Natural killer cell (primary cell): ENCODE measurements at regions not wholly inside any gene's neighbourhood (a gene's known extent, or its start where the extent isn't known, plus 50 kb on each side); places are given as distances from the start of the nearest gene placed in this dataset.

Experiments
- ATAC-seq, 3 donors: fragments of 150-1000 bp in 2 of 3; fragments of 200-7000 bp in 1 of 3; cut with Tn5 transposase; 1 replicate in 1 of 3; 2 replicates in 2 of 3; pipeline ENCODE4 v1.10.0; 2021; ENCODE audit warnings: mild to moderate bottlenecking in 2 of 3, moderate library complexity in 2 of 3
- DNase-seq, 2 donors: peaks; one replicate each; pipeline versions ENCODE4 v3.0.0 to v3.0.0-alpha.2; 2013 to 2021; ENCODE audit warnings: mixed read lengths in 1 of 2
- H3K27ac ChIP-seq: one replicate; pipeline ENCODE4 v1.5.1; 2013; ENCODE audit warnings: mild to moderate bottlenecking, low read length
- H3K27me3 ChIP-seq: one replicate; pipeline ENCODE4 v1.6.1; 2013; ENCODE audit warnings: low read length; ENCODE audit not compliant: control insufficient read depth, insufficient read depth
- H3K36me3 ChIP-seq: one replicate; pipeline ENCODE4 v1.6.1; 2013; ENCODE audit warnings: low read length; ENCODE audit not compliant: control insufficient read depth, insufficient read depth
- H3K4me1 ChIP-seq: one replicate; pipeline ENCODE4 v1.6.1; 2013; ENCODE audit warnings: low read length; ENCODE audit not compliant: control insufficient read depth, insufficient read depth
- H3K4me3 ChIP-seq: one replicate; pipeline ENCODE4 v1.5.1; 2013; ENCODE audit warnings: low read length
- H3K9me3 ChIP-seq: one replicate; pipeline ENCODE4 v1.6.1; 2013; ENCODE audit warnings: low read length; ENCODE audit not compliant: control insufficient read depth, insufficient read depth
- H3K27ac Mint-ChIP-seq, 2 donors: one replicate each; pipeline ENCODE4 v1.8.0; 2022; ENCODE audit warnings: mild to moderate bottlenecking in 2 of 2, mixed read lengths in 2 of 2, moderate library complexity in 1 of 2
- H3K27me3 Mint-ChIP-seq, 2 donors: one replicate each; pipeline ENCODE4 v1.8.0; 2022; ENCODE audit warnings: low read depth in 2 of 2, mixed read lengths in 2 of 2
- H3K36me3 Mint-ChIP-seq: one replicate; pipeline ENCODE4 v1.8.0; 2022; ENCODE audit warnings: mixed read lengths
- H3K4me1 Mint-ChIP-seq, 2 donors: one replicate each; pipeline ENCODE4 v1.8.0; 2022; ENCODE audit warnings: mixed read lengths in 2 of 2
- H3K4me3 Mint-ChIP-seq: one replicate; pipeline ENCODE4 v1.8.0; 2022; ENCODE audit warnings: mild to moderate bottlenecking, moderate library complexity, mixed read lengths
- H3K9me3 Mint-ChIP-seq, 2 donors: one replicate each; pipeline ENCODE4 v1.8.0; 2022; ENCODE audit warnings: mixed read lengths in 2 of 2
- WGBS: methylation state at CpG from one replicate; pipeline ENCODE4 v1.1.7; 2013; ENCODE audit warnings: missing lambda C conversion rate; ENCODE audit not compliant: insufficient coverage; 5-methylcytosine and 5-hydroxymethylcytosine counted together
- intact Hi-C: fragments of 100-400 bp; cut with micrococcal nuclease; formaldehyde crosslinking; loops from one replicate; pipeline ENCODE4 v1.14.2; 2022
- TF ChIP-seq, protein P1 (sequence below): fragments of 200-600 bp; IDR thresholded peaks from one replicate; pipeline ENCODE4 v1.8.0; 2022; ENCODE audit warnings: antibody characterized with exemption

DNA sequence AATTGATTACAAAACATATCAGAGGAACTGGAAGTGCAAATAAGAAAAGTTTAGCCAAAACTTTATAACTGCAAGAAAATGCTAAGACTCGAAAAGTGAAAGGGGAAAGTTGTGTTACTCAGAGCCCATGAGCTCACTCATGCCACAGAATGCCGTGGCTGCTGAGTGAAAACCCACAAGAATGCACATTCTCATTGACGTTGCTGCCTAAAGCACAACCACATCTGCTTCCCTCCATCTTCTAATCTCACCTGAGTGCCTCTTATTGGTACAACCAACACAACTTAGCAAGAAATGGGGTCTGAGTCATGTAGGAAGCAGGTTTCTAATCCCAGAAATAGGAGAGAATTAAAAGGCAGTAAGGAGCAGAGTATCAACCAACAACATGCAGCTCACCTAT lies 259.7 kb downstream of the LNPK start:
- no peaks in the 10 kb centered on the region for H3K27me3 ChIP-seq
- no peaks in the 10 kb centered on the region for H3K9me3 ChIP-seq
- intact Hi-C loops: no loop called here
- WGBS: 82% methylated on average over 3 of the region's 3 CpGs
- no peaks in the 10 kb centered on the region for H3K4me1 ChIP-seq
- H3K36me3 ChIP-seq: no peaks in the 10 kb centered on the region
- Mint-ChIP-seq H3K36me3 (no peaks in the 10 kb centered on the region), H3K27me3 (peaks cover 3 to 8% of the 10 kb centered on the region in 2 donors), H3K27ac (no peak overlapping the region), H3K4me3 (no peak overlapping the region), H3K4me1 (no peaks in the 10 kb centered on the region), H3K9me3 (peaks cover 0 to 2% of the 10 kb centered on the region in 2 donors)
- TF ChIP-seq, protein P1, sequence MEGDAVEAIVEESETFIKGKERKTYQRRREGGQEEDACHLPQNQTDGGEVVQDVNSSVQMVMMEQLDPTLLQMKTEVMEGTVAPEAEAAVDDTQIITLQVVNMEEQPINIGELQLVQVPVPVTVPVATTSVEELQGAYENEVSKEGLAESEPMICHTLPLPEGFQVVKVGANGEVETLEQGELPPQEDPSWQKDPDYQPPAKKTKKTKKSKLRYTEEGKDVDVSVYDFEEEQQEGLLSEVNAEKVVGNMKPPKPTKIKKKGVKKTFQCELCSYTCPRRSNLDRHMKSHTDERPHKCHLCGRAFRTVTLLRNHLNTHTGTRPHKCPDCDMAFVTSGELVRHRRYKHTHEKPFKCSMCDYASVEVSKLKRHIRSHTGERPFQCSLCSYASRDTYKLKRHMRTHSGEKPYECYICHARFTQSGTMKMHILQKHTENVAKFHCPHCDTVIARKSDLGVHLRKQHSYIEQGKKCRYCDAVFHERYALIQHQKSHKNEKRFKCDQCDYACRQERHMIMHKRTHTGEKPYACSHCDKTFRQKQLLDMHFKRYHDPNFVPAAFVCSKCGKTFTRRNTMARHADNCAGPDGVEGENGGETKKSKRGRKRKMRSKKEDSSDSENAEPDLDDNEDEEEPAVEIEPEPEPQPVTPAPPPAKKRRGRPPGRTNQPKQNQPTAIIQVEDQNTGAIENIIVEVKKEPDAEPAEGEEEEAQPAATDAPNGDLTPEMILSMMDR: no peak
- H3K4me3 ChIP-seq: no peak overlapping the region
- no peak for ATAC-seq
- DNase-seq: no peak
- no peak overlapping the region for H3K27ac ChIP-seq

DNA sequence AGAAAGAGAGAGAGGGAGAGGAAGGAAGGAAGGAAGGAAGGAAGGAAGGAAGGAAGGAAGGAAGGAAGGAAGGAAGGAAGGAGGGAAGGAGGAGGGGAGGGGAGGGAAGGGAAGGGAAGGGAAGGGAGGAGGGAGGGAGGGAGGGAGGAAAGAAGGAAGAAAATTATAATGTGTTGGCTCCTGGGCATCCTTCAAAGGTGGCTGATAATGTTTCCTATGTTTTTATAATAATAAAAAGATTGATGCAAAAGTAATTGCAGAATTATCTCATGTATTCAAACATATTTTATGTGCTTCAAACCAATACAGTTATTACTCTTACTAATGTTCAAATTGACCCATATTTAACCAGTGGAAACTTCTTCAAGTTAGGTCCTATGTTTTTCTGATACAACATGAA lies 260.9 kb downstream of the LNPK start:
- TF ChIP-seq, protein P1: no peak
- Histone ChIP-seq H3K9me3 (no peaks in the 10 kb centered on the region), H3K4me1 (no peaks in the 10 kb centered on the region), H3K27me3 (no peaks in the 10 kb centered on the region), H3K4me3 (no peak overlapping the region), H3K36me3 (no peaks in the 10 kb centered on the region), H3K27ac (no peak overlapping the region)
- Mint-ChIP-seq H3K27ac (no peak overlapping the region), H3K9me3 (peaks cover 0 to 2% of the 10 kb centered on the region in 2 donors), H3K27me3 (peaks cover 6 to 8% of the 10 kb centered on the region in 2 donors), H3K36me3 (no peaks in the 10 kb centered on the region), H3K4me3 (no peak overlapping the region), H3K4me1 (no peaks in the 10 kb centered on the region)
- DNase-seq: no peak
- no peak for ATAC-seq
- intact Hi-C loops: no loop called here

DNA sequence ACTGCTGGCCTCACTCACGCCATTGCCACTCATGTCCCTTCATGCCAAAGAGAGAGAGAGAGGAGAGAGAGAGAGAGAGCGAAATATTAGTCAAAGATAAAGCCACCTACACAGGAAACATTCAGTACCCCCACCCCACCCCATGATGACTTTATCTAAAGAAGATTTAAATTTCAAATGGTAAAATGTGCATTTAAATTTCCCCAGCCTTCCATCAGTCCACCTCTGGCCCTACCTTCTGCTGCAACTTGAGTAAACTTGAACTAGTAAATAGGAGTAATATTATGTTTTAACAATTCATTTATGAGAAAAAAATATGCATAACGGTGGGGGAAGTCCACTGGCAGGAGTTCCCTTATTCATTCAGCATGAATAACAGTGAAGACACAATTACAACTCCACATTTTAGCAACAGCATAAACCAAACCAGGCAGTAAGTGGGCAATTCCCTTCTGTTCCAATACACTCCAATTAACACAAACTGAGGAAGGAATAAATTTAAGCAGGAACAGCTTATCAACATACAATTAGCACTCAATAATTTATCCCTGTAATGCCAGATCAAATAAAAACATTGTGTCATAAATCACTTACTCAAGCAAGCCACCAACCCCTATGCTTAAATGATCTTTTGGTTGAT lies 264.2 kb downstream of the LNPK start:
- H3K27ac Mint-ChIP-seq: no peak overlapping the region
- Histone ChIP-seq H3K36me3 (no peaks in the 10 kb centered on the region), H3K4me1 (no peaks in the 10 kb centered on the region), H3K27ac (no peak overlapping the region), H3K27me3 (no peaks in the 10 kb centered on the region), H3K4me3 (no peak overlapping the region), H3K9me3 (no peaks in the 10 kb centered on the region)
- DNase-seq (no peak), ATAC-seq (no peak)
- H3K36me3 Mint-ChIP-seq: no peaks in the 10 kb centered on the region
- no peaks in the 10 kb centered on the region for H3K9me3 Mint-ChIP-seq
- no peak overlapping the region for H3K4me3 Mint-ChIP-seq
- H3K27me3 Mint-ChIP-seq: peaks cover 3 to 8% of the 10 kb centered on the region in 2 donors
- intact Hi-C loops: no loop called here
- TF ChIP-seq, protein P1: no peak
- no peaks in the 10 kb centered on the region for H3K4me1 Mint-ChIP-seq
- 50% methylated on average over 1 of the region's 3 CpGs for WGBS

DNA sequence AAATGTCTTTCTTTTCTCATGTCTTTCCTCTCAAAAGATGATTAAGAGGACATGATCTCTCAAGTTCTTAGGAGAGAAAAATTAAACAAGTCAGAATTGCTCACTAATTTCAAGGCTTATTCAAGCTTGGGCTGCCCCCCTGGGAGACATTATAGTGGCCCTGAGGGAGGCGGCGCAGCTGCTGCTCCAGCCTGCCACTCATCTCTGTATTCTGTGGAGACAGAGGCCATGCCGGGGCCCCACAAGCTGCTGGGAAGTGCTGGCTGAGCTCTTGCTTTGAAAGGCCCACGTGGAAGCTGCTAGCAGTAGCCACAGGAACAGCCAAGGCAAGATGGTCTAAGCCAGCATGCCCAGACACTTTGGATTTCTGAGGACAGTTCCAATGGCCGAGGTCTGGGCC lies 267.4 kb downstream of the LNPK start:
- WGBS: 72% methylated on average over 5 of the region's 5 CpGs
- no peaks in the 10 kb centered on the region for H3K4me1 ChIP-seq
- no peaks in the 10 kb centered on the region for H3K27me3 ChIP-seq
- H3K4me1 Mint-ChIP-seq: no peaks in the 10 kb centered on the region
- H3K4me3 Mint-ChIP-seq: no peak overlapping the region
- H3K9me3 ChIP-seq: no peaks in the 10 kb centered on the region
- TF ChIP-seq, protein P1: no peak
- intact Hi-C loops: no loop called here
- H3K4me3 ChIP-seq: no peak overlapping the region
- peaks cover 3 to 8% of the 10 kb centered on the region in 2 donors for H3K27me3 Mint-ChIP-seq
- DNase-seq (no peak), ATAC-seq (no peak)
- H3K36me3 ChIP-seq: no peaks in the 10 kb centered on the region
- H3K36me3 Mint-ChIP-seq: no peaks in the 10 kb centered on the region
- no peak overlapping the region for H3K27ac Mint-ChIP-seq
- no peaks in the 10 kb centered on the region for H3K9me3 Mint-ChIP-seq
- no peak overlapping the region for H3K27ac ChIP-seq
